ENCODE measurements at regions not wholly inside any gene's neighbourhood (a gene's known extent, or its start where the extent isn't known, plus 50 kb on each side); places are given as distances from the start of the nearest gene placed in this dataset.
"Not testable (repeated sequence)": the region's sequence is repeated elsewhere in the genome, so short reads cannot be mapped to it uniquely, and the experiment has no call there.

DNA sequence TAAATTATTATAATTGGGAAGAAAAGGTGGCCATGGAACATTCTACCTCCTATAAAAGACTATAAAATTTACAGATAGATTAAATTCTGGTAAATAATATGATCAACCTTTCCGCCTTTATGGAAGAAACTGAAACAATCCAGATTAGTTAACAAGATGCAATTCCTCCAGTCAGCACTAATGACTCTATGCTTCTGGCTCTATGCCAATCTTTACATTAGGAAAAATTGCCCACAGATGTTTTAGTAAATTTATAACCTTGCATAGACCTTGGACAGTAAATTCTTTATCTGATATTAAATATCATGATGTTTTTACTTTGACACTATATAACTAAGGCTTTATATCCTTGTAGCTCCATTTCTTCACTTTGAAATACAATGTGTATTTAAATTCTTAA lies 2302.5 kb downstream of the ARAP2 start:
- no peak for DNase-seq

- no peak for DNase-seq
These were observed 2295.4 kb downstream of the ARAP2 start for GRCh38 chr4:33948921-33949320.

GRCh38 chr4:33953848-33954247 lies 2290.5 kb downstream of the ARAP2 start:
- DNase-seq = not testable (repeated sequence)

- no peak for DNase-seq
These were observed 2289.6 kb downstream of the ARAP2 start for GRCh38 chr4:33954759-33955158.

- DNase-seq = no peak
These were observed 2284.8 kb downstream of the ARAP2 start for GRCh38 chr4:33959519-33959918.

DNA sequence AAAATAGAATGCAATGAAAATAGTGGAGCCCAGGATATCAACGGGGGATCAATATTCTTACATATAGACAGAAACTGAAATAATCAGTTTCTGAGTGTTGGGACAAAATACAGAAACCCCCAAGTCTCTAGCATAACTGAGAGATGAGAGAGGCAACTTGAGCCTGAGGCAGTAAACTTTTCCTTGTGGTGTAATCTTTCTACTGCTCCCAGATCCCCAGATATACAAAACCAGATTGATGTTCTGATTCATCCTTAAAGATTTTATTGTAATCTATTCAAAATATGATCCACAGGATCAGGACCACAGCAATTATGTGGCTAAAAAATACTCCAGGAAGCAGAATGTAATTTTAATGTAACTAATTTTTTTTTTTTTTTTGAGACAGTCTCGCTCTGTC lies 2282.6 kb downstream of the ARAP2 start:
- no peak for DNase-seq

- no peak for DNase-seq
These were observed 2277.5 kb downstream of the ARAP2 start for GRCh38 chr4:33966808-33967207.

DNA sequence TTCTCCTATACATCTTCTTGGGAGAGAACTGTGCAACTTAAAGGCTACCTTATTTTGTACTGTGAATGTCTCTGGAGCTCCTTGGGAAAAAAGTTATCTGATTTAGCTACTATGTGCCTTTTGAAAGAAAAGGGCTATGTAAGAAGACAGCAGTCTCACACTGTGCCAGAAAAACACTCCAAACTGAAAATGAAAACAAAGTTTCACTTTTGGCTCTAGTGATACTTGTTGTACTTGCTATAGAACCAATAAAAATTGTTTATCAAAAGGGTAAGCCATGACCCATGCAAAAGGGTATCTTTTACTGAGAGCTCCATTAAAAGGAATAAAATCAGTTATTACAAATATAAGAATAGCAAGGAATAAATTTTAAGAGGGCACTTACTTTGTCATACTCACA lies 2270.0 kb downstream of the ARAP2 start:
- no peak for DNase-seq

DNA sequence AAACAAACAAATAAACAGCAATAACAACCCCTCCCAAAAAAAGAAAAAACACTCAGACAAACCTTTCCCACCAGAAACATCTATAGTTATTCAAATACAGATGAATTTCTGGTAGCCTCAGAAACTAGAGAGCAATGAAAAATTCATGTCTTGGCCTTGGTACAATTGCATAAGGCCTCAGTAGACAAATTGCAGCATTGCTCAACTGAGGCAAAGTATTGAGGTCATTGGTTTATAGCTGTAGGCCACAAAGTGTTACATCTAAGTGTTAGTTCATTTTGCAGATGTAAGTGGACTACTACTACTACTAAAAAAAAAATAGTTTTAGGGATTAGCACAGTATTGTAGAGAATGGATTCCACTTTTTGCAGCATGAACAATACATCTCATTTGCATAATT lies 2268.3 kb downstream of the ARAP2 start:
- no peak for DNase-seq

GRCh38 chr4:33979781-33980180 lies 2264.5 kb downstream of the ARAP2 start:
- not testable (repeated sequence) for DNase-seq

DNA sequence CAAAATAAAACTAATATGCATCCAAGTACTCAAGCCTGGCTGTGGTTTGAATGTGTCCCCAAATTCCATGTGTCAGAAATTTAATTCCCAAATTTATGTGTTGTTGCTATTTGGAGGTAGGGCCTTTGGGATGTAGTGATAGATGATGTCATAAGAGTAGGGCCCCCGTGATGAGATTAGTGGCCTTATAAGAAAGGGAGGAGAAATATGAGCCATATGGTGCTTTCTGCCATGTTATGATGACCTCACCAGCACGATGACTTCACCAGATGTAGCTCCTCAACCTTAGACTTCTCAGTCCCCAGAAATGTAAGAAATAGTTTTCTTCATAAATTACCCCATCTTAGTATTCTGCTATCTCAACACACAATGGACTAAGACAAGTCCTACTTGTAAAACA lies 2264.0 kb downstream of the ARAP2 start:
- no peak for DNase-seq

DNA sequence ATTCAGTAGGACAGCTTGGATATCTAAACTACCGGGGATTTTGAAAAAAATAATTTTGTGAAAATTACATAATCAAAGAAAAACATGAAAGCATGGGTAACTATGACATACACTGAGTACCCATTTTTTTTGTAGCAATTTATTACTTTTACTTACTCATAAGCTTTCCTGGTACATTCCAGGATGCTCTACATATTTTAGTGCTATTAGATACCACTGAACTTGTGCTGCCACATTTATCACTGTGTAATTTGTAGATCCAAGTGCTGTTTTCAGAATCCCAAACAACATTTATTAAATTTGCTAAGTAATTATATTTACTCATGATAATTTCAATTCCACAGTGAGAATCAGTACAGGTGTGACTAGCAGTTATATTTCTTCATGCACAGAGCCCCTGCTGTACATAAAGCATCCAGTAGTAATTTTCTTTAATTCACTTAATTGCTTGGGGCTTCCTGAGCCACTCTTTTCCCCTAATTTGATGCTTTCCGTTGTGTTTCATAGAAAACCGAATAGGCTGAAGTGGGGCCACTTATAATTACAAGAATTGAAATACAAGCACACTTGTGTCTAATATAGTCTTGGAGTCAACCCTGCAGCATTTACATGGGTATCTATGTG lies 2254.4 kb downstream of the ARAP2 start:
- DNase-seq = no peak

- DNase-seq = no peak
These were observed 2248.1 kb downstream of the ARAP2 start for GRCh38 chr4:33996075-33996718.

- DNase-seq = no peak
These were observed 2246.0 kb downstream of the ARAP2 start for GRCh38 chr4:33998291-33998690.

DNA sequence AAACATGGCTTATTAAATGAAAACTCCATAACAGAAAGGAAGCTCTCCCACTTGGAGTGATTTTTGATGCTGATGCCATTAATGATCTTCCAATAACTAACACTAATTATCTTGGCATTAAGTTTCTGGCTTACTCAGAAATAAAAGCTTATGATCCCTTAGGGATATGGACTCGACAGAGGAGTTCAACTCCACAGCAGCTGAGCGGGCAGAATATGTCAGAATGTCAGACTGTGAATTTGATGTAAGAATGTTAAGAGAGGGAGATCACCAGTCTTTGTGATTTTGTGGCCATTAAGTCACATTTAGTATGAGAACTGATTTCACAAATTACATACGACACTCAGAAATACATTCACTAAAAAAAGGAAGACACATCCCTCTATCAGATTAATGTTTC lies 2244.0 kb downstream of the ARAP2 start:
- DNase-seq = no peak

DNA sequence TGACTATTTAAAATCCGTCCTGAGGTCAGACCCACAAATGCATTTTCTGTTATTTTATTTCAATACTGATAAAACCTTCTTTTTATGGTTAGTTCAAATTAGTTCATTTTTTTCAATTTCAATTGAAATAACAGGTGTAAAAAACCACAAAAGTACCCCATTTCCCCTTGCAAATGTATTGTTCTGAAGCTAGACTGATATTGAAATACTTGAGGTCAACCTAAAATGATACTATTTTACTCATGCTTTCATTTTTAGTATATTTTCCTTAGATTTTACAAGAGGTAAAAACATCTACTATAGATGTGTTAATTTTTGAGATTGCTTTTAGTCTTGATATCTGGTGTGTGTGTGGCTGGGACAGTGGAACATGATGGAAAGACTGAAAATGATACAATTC lies 2237.8 kb downstream of the ARAP2 start:
- DNase-seq = not testable (repeated sequence)

- DNase-seq = no peak
These were observed 2234.4 kb downstream of the ARAP2 start for GRCh38 chr4:34009951-34010350.

DNA sequence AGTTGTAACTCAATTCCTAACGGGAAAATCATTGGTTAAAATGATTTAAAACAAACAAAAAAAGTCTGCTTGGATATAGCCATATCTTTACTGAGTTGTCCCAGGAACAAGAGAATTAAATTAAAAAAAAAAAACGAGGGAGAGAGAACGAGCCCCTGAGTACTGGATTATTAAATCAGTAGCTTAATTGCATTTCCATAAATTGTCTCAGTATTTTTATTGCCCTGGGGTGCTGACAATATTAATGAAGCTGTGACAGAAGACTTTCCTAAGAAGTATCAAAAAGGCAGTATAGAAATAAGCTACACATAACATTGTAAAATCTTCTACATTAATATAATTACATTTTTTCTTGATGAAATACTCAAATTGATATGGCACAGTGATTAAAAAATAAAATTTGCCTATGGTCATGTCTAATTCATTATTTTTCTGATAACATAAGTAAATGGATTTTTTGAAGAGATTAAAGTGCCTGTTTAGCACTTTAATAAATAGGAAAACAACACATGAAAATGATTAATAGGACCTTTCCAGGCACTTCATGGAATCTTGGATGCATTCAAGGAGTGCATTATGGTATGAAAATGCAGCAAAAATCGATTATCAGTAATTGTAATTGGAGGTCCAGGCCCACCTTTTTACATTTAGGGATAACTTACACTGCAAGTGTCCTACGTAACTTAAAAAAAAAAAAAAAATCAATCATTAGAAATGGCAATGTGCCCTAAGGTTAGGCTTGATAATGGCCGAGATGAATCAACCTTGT lies 2233.4 kb downstream of the ARAP2 start:
- DNase-seq = no peak

DNA sequence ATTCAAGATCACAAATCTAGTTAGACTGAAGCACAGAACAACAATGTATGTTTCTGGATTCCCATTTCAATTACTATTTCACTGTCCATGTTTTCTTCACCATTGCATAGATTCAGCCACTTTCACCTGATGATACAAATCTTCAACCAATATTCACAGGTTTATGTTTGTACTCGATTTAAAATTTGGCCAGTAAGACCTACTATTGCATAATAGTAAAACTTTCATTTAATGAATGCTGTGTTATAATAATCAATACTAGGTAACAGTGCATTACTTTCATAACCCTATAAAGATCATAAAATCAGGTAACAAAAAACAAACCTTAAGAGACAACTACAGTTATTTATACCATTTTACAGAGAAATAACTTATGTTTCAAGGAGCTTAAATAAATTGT lies 2209.1 kb downstream of the ARAP2 start:
- DNase-seq = no peak

- no peak for DNase-seq
These were observed 2207.0 kb downstream of the ARAP2 start for GRCh38 chr4:34037280-34037679.

- DNase-seq = no peak
These were observed 2204.5 kb downstream of the ARAP2 start for GRCh38 chr4:34039766-34040165.

DNA sequence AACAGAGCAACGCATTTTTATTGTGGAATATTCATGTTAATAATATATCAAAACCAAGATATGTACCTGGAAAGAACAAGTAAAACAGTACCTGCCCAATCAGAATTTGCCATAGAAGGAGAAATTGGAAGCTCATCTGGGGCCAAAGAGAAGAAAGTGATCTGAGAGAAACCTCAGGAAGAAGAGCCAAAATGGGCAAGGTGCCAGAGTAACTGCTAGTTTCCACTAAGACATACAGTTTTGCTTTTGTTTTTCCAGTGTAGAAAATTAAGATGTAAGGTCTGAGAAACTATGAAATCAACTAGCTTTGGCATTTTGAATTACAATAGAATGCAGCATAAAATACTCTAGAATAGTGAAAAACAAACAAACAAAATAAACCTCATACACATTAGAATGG lies 2201.2 kb downstream of the ARAP2 start:
- no peak for DNase-seq

- DNase-seq = no peak
These were observed 2197.7 kb downstream of the ARAP2 start for GRCh38 chr4:34046580-34046979.

DNA sequence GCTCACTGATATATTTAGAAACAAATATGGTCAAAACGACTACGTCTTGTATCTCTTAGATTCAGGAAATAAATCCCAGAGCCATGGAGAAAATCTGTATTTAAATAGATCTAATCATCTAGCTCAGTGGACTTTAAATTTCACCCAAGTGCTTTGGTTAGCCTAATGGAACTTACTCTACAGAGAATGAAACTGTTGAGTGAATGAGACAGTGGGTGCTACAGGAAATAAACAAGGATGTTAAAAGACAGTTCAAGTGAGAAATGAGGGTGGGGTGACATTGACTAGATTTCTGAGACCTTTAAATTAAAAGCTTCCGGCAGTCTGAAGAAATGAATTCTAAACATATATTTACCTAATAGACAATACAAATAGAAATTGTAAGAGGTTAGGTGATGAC lies 2197.0 kb downstream of the ARAP2 start:
- no peak for DNase-seq

Measured in NCI-H1048 (cell line).